Activated T-cell treated with anti-CD3 and anti-CD28 coated beads, Interleukin-2, amount 50 U/mL, for 24 hours (primary cell): ENCODE measurements at regions not wholly inside any gene's neighbourhood (a gene's known extent, or its start where the extent isn't known, plus 50 kb on each side); places are given as distances from the start of the nearest gene placed in this dataset.

Source experiments
- DNase-seq: peaks from one replicate; pipeline ENCODE4 v3.0.0-alpha.2; 2020
- H3K27ac Mint-ChIP-seq: 2 replicates; pipeline ENCODE4 v1.8.0; 2020; ENCODE audit warnings: mild to moderate bottlenecking, mixed read lengths
- H3K27me3 Mint-ChIP-seq: 2 replicates; pipeline ENCODE4 v1.8.0; 2020; ENCODE audit warnings: mixed read lengths
- H3K36me3 Mint-ChIP-seq: 2 replicates; pipeline ENCODE4 v1.8.0; 2020; ENCODE audit warnings: low read depth, mixed read lengths
- H3K4me1 Mint-ChIP-seq: 2 replicates; pipeline ENCODE4 v1.8.0; 2020; ENCODE audit warnings: low read depth, mixed read lengths
- H3K4me3 Mint-ChIP-seq: 2 replicates; pipeline ENCODE4 v1.8.0; 2020; ENCODE audit warnings: mild to moderate bottlenecking, moderate library complexity, mixed read lengths
- H3K9me3 Mint-ChIP-seq: 2 replicates; pipeline ENCODE4 v1.8.0; 2020; ENCODE audit warnings: mixed read lengths

- Mint-ChIP-seq H3K9me3 (no peaks in the 10 kb centered on the region), H3K4me3 (no peak overlapping the region), H3K36me3 (no peaks in the 10 kb centered on the region), H3K27me3 (peaks cover 2% of the 10 kb centered on the region), H3K4me1 (no peaks in the 10 kb centered on the region), H3K27ac (no peak overlapping the region)
- DNase-seq, result no peak
Measured at GRCh38 chr2:120531863-120532600, 186.1 kb downstream of the INHBB start.

- H3K9me3 Mint-ChIP-seq, result no peaks in the 10 kb centered on the region
- no peak for DNase-seq
- H3K4me3 Mint-ChIP-seq, result no peak overlapping the region
- H3K27ac Mint-ChIP-seq, result no peak overlapping the region
- H3K36me3 Mint-ChIP-seq, result no peaks in the 10 kb centered on the region
- peaks cover 2% of the 10 kb centered on the region for H3K27me3 Mint-ChIP-seq
- no peaks in the 10 kb centered on the region for H3K4me1 Mint-ChIP-seq
Measured at GRCh38 chr2:120533625-120534024, 187.7 kb downstream of the INHBB start.

- DNase-seq, result no peak
- Mint-ChIP-seq H3K27me3 (peaks cover 2% of the 10 kb centered on the region), H3K4me3 (no peak overlapping the region), H3K4me1 (no peaks in the 10 kb centered on the region), H3K36me3 (no peaks in the 10 kb centered on the region), H3K27ac (no peak overlapping the region), H3K9me3 (no peaks in the 10 kb centered on the region)
Measured at GRCh38 chr2:120534457-120534856, 188.5 kb downstream of the INHBB start.

GRCh38 chr2:120535081-120535480 lies 189.1 kb downstream of the INHBB start:
- H3K27me3 Mint-ChIP-seq, result peaks cover 2% of the 10 kb centered on the region

GRCh38 chr2:120536141-120536540 lies 190.2 kb downstream of the INHBB start:
- Mint-ChIP-seq H3K4me3 (no peak overlapping the region), H3K9me3 (no peaks in the 10 kb centered on the region), H3K36me3 (no peaks in the 10 kb centered on the region), H3K27me3 (peaks cover 2% of the 10 kb centered on the region), H3K27ac (no peak overlapping the region), H3K4me1 (no peaks in the 10 kb centered on the region)
- no peak for DNase-seq

More at GRCh38 chr2:120535081-120535480, 189.1 kb downstream of the INHBB start:
- Mint-ChIP-seq H3K36me3 (no peaks in the 10 kb centered on the region), H3K9me3 (no peaks in the 10 kb centered on the region), H3K4me1 (no peaks in the 10 kb centered on the region), H3K27ac (no peak overlapping the region), H3K4me3 (no peak overlapping the region)
- DNase-seq, result no peak

GRCh38 chr2:120538691-120539423 lies 192.9 kb downstream of the INHBB start:
- Mint-ChIP-seq H3K36me3 (no peaks in the 10 kb centered on the region), H3K4me1 (no peaks in the 10 kb centered on the region), H3K27me3 (peaks cover 3% of the 10 kb centered on the region), H3K4me3 (no peak overlapping the region), H3K27ac (no peak overlapping the region), H3K9me3 (no peaks in the 10 kb centered on the region)
- DNase-seq, result no peak

- H3K27me3 Mint-ChIP-seq, result peaks cover 3% of the 10 kb centered on the region
- H3K27ac Mint-ChIP-seq, result no peak overlapping the region
- DNase-seq, result no peak
- H3K36me3 Mint-ChIP-seq, result no peaks in the 10 kb centered on the region
- no peaks in the 10 kb centered on the region for H3K4me1 Mint-ChIP-seq
- H3K9me3 Mint-ChIP-seq, result no peaks in the 10 kb centered on the region
- no peak overlapping the region for H3K4me3 Mint-ChIP-seq
Measured at GRCh38 chr2:120539424-120539936, 193.5 kb downstream of the INHBB start.

- peaks cover 3% of the 10 kb centered on the region for H3K27me3 Mint-ChIP-seq
- no peak overlapping the region for H3K4me3 Mint-ChIP-seq
- no peaks in the 10 kb centered on the region for H3K4me1 Mint-ChIP-seq
- no peaks in the 10 kb centered on the region for H3K36me3 Mint-ChIP-seq
- DNase-seq, result no peak
- no peaks in the 10 kb centered on the region for H3K9me3 Mint-ChIP-seq
- no peak overlapping the region for H3K27ac Mint-ChIP-seq
Measured at GRCh38 chr2:120539937-120540718, 194.2 kb downstream of the INHBB start.

- Mint-ChIP-seq H3K4me3 (no peak overlapping the region), H3K36me3 (no peaks in the 10 kb centered on the region), H3K4me1 (no peaks in the 10 kb centered on the region), H3K27me3 (peaks cover 3% of the 10 kb centered on the region), H3K27ac (no peak overlapping the region), H3K9me3 (no peaks in the 10 kb centered on the region)
- no peak for DNase-seq
Measured at GRCh38 chr2:120540719-120541552, 194.7 kb upstream of the GLI2 start.

- Mint-ChIP-seq H3K27me3 (peaks cover 3% of the 10 kb centered on the region), H3K27ac (no peak overlapping the region), H3K36me3 (no peaks in the 10 kb centered on the region)
Measured at GRCh38 chr2:120541553-120541932, 194.1 kb upstream of the GLI2 start.

GRCh38 chr2:120541972-120542670 lies 193.5 kb upstream of the GLI2 start:
- Mint-ChIP-seq H3K4me1 (no peaks in the 10 kb centered on the region), H3K9me3 (no peaks in the 10 kb centered on the region), H3K4me3 (no peak overlapping the region), H3K27me3 (peaks cover 3% of the 10 kb centered on the region), H3K27ac (no peak overlapping the region), H3K36me3 (no peaks in the 10 kb centered on the region)
- no peak for DNase-seq

More at GRCh38 chr2:120541553-120541932, 194.1 kb upstream of the GLI2 start:
- Mint-ChIP-seq H3K4me1 (no peaks in the 10 kb centered on the region), H3K9me3 (no peaks in the 10 kb centered on the region), H3K4me3 (no peak overlapping the region)
- no peak for DNase-seq

GRCh38 chr2:120542911-120543527 lies 192.6 kb upstream of the GLI2 start:
- Mint-ChIP-seq H3K36me3 (no peaks in the 10 kb centered on the region), H3K27me3 (peaks cover 3% of the 10 kb centered on the region), H3K4me1 (no peaks in the 10 kb centered on the region), H3K4me3 (no peak overlapping the region), H3K9me3 (no peaks in the 10 kb centered on the region), H3K27ac (no peak overlapping the region)
- no peak for DNase-seq

- no peaks in the 10 kb centered on the region for H3K9me3 Mint-ChIP-seq
- no peaks in the 10 kb centered on the region for H3K36me3 Mint-ChIP-seq
- H3K27ac Mint-ChIP-seq, result no peak overlapping the region
- DNase-seq, result no peak
- no peak overlapping the region for H3K4me3 Mint-ChIP-seq
- no peaks in the 10 kb centered on the region for H3K4me1 Mint-ChIP-seq
- peaks cover 3% of the 10 kb centered on the region for H3K27me3 Mint-ChIP-seq
Measured at GRCh38 chr2:120543899-120544298, 191.8 kb upstream of the GLI2 start.
